T47D (cell line): ENCODE measurements at regions not wholly inside any gene's neighbourhood (a gene's known extent, or its start where the extent isn't known, plus 50 kb on each side); places are given as distances from the start of the nearest gene placed in this dataset.
"Not testable (repeated sequence)": the region's sequence is repeated elsewhere in the genome, so short reads cannot be mapped to it uniquely, and the experiment has no call there.

ENCODE experiments used
- DNase-seq, 2 experiments: peaks; one replicate each; pipeline versions ENCODE4 v3.0.0 to v3.0.0-alpha.2; 2011 to 2012; ENCODE audit warnings: low read depth in 1 of 2, low spot score in 1 of 2
- JUND ChIP-seq: IDR thresholded peaks from 2 replicates; pipeline ENCODE4 v1.6.1; 2012; ENCODE audit warnings: low read depth
- in situ Hi-C: cut with HindIII; loops from 2 replicates; pipeline ENCODE4 v1.10.0; 2016; ENCODE audit warnings: low sequenced_read_pairs, low pct_unique_long_range_greater_than_20kb

DNA sequence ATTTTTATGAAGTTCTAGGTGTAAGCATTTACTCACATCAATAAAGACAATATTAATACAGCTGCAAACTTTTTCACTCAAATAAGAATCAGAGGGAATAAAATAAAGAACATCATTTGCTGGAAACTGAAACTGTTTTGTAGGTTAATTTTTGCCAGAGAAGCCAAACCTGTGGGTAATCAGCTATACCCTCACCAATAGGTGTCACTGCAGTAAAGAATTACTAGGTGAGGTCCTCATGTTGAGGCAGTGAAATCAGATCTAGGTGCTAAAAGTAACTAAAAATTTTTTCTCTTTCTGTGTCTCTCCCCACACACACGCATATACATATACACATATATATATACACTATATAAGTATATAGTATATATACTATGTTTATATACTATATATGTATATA is 1016.3 kb upstream of the SEMA6A start:
- DNase-seq: peak in 1 of 2 experiments; percentile 82
- no peak for TF ChIP-seq JUND
- in situ Hi-C loops: no loop called here

DNA sequence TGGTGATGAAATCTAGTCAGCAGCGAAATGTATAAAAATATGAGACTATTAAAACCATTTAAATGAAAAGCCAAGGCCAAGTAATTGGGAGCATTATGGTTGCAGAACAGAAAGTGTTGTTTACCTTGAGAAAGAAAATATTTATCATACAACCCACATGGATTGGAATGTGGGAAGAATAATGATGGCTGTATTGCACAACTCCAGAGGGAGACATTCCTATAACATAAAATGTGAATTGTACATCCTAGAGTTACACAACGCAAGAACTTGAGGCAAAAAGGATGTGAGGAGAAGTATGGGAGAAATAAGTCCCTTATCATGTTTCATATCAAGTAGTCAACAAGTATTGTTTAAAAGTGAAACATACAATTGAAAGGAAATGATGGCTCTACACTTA is 1014.0 kb upstream of the SEMA6A start:
- DNase-seq: peak in 1 of 2 experiments; percentile 93
- in situ Hi-C loops: no loop called here

DNA sequence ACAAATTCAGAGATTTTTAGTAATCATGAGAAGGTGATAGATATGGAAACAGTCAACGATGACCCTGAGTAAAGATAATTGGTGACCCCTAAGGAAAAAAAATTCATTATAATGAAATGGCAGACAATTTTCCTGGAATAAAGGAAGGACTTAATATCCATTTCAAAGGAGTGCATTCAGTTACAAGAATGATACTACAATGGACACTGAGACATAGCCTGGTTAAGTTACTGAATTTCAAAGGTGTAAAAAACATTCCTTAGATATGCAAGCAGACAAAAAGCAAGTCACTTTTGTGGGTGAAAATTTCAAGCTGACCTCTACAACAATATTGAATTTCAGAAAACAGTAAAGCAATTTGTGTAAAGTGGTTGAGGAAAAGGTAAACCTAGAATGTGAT is 1012.5 kb upstream of the SEMA6A start:
- TF ChIP-seq JUND: no peak
- in situ Hi-C loops: no loop called here
- no peak for DNase-seq

More for the DNA sequence above, 1014.0 kb upstream of the SEMA6A start:
- no peak; the same call in 1 of the 2 replicates for TF ChIP-seq JUND

DNA sequence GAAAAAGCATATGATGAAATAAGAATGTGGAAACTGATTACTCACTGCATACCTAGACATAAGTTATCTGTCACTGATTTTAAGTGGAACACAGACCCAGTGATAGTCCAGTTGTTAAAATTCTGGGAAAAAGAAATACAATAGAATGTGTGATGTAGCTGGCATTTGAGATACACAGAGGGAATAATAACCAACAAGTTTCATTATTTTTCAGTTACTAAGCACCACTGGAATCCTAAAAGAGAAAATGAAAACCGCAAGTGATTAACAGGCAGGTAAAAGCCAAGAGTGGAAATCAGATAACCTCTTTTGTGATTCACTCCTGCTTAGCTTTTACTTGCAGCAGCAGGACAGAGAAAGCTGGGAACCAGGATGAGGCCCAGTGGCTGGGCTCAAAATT is 994.0 kb upstream of the SEMA6A start:
- no peak for TF ChIP-seq JUND
- DNase-seq: no peak
- in situ Hi-C loops: no loop called here

DNA sequence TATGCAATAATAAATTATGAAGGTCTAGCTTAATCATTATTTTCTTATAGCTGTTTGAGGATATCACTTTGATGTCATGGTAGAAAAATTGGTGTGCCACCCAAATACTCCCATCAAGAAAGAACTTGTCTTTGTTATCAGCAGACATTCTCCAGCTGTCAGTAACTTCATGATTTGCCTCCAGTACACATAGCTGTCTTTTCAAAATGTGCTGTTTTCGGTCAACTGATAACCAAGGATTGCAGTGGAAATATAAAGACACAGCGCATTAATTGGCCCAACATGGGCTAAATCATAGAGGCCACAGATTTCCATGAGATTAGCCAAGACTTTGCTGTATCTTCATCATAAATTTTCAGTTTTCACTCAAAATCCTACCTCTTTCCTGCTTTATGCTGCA is 993.5 kb upstream of the SEMA6A start:
- no peak for TF ChIP-seq JUND
- in situ Hi-C loops: no loop called here
- DNase-seq: no peak

DNA sequence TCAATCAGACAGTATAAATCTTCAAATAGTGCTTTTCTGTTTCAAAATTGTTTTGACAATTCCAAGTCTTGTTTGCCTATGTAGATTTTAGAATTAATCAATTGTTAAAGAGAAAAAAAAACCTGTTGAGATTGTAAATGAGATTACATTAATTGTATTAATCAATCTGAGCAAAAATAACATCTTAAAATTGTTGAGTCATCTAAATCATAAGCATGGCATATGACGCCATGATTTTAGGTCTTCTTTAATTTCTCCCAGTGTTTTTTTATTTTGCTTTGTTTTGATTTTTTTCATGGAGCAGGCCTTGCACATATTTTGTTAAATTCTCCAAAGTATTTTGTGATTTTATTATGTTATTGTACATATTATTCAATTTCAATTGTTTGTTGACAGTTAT is 988.0 kb upstream of the SEMA6A start:
- in situ Hi-C loops: no loop called here
- no peak for TF ChIP-seq JUND
- DNase-seq: no peak

DNA sequence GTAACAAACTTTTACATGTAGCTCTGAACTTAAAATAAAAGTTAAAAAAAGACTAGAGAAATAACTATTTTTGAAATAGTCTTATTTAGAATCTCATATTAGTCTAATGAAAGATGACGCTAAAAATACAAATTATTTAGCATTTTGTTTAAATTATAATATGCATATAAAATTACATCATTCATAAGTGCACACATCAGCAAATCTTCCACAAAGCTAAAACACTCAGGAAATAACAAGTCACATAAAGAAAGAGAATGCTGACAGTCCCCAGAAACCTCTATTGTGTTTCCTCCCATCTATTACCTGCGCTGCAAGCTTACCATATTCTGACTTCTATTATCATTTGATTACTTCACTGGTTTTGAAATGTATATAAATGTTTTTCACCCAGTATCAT is 986.9 kb upstream of the SEMA6A start:
- no peak for TF ChIP-seq JUND
- DNase-seq: no peak
- in situ Hi-C loops: no loop called here

DNA sequence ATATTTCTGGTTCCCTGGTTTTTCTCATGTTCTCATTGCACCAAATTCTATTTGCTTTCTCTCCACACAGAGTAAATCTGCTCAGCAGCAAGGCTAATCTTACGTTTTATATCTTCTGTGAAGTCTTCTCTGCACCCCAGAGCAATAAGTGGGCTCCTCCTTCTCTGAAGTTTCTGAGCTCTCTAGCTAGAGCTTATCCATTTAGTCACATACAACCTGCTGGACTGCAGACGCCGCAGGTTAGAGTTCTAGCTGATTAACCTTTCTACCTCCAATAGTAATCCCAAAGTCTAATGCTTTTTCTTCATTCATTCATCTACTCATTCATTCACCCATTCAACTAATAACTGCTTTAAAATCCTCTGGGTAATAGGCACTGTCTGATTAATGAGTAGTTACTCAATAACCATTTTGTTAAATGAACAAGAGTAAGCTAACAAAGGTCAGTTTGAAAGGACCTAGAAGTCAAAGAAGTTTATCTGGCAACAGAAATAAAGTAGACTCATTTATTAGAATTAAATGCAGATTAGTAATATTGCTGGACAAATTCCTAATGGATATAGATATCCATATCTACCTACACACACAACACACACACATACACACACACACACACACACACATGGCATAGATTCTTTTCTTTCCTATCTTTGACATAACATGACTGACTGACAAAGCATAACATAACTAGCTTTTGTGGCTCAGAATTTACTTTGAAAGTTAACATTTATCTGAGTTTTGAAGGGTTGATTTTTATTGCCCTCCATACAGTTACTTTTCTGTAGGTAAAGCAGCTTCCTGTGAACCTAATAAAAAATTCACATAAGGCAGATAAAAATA is 984.6 kb upstream of the SEMA6A start:
- in situ Hi-C loops: no loop called here
- no peak for TF ChIP-seq JUND
- DNase-seq: no peak

DNA sequence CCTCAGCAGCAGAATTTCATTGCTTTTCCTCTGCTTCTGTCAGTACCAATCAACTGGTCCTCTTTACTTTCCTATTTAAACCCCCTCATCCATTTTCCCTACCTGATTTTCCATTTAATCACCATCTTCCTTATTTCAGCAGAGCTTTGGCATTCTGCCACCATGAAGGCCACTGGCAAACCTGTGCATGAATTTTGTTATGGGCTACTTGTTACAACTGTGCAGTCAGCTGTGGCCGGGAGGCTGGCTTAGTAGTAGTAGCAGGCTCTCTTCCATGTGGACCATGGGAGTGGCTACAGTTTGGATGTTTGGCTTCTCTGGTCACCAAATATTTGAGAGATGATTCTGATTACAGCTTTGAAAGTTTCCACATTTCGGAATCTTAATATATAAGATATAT is 976.6 kb upstream of the SEMA6A start:
- TF ChIP-seq JUND: no peak
- peak in 1 of 2 experiments; percentile 28 for DNase-seq
- in situ Hi-C loops: no loop called here

DNA sequence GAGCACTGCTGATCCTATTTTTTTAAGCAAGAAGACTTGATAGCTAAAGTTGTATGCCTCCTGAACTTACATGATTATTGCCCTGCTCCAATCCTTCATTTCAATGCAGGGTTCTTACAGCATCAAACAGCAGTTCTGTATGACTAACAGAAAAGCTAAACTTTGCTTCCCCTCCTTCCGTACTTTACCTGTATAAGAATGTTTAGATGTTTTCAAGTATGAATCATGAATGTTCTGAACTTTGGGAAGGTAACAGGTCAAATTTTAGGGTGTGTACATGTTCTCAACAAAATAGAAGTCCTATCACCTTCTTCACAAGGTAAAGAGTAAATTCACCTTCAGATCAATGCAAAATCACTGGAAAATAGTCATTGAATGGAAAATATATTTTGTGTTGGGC is 972.6 kb upstream of the SEMA6A start:
- in situ Hi-C loops: no loop called here
- DNase-seq: no peak
- no peak for TF ChIP-seq JUND

DNA sequence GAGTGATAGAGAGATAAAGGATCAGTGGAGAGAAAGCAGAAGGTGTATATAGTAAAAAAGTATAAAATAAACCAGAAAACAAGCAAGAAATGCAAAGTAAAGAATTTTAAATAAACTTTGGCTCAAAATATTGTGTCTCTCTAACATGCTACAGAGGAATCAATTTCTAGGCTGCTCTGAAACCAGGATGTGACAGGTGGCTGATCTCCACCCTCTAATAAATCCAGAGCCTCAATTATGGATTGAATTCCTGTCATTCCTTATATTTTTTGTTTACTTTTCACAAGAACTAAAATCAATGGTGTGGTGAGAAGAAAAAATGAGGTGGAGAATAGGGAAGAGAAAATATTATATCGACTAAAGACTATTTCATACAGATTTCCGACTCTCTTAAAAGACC is 965.1 kb upstream of the SEMA6A start:
- TF ChIP-seq JUND: no peak
- in situ Hi-C loops: no loop called here
- peak in 1 of 2 experiments; percentile 19 for DNase-seq

DNA sequence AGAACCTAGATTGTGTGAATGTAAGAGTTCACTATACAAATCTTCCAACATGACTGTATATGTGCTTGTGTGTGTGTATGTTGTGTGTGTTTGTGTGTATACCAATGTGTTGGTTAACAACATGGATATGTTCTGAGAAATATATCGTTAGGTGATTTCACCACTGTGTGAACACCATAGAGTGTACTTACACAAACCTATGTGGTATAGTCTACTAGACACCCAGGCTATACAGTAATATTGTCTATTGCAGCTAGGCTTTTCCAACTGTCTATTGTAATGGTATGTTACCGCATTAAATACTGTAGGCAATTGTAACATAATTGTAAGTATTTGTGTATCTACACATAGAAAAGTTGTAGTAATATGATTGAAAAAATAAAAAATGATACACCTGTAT is 959.2 kb upstream of the SEMA6A start:
- in situ Hi-C loops: no loop called here
- no peak for DNase-seq
- TF ChIP-seq JUND: no peak

DNA sequence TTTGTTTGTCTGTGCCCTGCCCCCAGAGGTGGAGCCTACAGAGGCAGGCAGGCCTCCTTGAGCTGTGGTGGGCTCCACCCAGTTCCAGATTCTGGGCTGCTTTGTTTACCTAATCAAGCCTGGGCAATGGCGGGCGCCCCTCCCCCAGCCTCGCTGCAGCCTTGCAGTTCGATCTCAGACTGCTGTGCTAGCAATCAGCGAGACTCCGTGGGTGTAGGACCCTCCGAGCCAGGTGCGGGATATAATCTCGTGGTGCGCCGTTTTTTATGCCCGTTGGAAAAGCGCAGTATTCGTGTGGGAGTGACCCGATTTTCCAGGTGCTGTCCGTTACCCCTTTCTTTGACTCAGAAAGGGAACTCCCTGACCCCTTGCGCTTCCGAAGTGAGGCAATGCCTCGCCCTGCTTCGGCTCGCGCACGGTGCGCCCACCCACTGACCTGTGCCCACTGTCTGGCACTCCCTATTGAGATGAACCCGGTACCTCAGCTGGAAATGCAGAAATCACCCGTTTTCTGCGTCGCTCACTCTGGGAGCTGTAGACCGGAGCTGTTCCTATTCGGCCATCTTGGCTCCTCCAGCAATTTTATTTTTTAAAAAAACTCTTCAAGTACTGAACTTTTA is 958.5 kb upstream of the SEMA6A start:
- in situ Hi-C loops, DNase-seq: not testable (repeated sequence)

DNA sequence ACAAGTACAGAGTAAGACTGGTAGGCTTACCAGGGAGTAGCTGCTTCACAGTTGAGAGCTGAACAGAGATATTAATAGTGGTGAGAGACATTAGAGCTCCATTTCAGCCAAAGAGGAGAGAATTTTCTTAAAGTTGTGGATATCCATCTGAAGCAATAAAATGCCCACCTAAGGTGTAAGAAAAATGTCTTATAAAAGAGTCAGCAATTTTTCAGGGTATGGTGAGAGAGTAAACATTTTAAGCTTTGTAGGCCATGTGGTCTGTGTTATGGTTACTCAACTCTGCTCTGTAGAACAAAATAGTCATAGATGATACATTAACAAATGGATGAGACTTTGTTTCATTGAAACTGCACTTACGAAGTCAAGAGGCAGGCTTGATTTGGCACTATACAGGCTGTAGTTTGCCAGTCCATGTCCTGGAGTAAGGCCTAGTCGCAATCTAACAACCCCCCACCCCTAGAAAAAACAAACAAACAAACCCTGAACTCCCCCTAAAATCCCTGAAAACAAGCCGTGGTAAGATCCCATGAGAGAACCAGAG is 945.4 kb upstream of the SEMA6A start:
- DNase-seq: no peak
- TF ChIP-seq JUND: no peak
- in situ Hi-C loops: no loop called here
